CD1c-positive myeloid dendritic cell (primary cell): ENCODE measurements at regions not wholly inside any gene's neighbourhood (a gene's known extent, or its start where the extent isn't known, plus 50 kb on each side); places are given as distances from the start of the nearest gene placed in this dataset.

Experiments used
- DNase-seq: peaks from one replicate; pipeline ENCODE4 v3.0.0-alpha.2; 2016; ENCODE audit errors: extremely low spot score

GRCh38 chr9:21564175-21564574, 82.1 kb upstream of the IFNE start:
- no peak for DNase-seq

DNA sequence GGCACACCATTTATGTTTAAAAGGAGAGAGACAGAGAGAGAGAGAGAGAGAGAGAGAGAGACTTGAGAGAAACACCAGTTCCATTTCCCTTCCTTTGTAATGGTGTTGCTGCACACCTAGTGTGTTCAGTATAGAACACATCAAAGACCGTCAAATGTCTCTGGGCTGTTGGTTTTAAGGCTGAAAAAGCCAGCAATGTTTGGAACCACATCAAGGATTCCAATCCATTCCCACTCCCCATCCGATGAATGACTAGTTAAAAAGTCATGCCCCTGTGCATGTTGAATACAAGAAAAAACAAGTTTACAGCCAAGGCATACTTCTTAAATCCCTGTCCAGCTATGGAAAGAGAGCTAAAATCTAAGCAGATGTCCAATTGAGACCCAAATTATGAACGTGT, 83.0 kb upstream of the IFNE start:
- DNase-seq, result no peak

DNA sequence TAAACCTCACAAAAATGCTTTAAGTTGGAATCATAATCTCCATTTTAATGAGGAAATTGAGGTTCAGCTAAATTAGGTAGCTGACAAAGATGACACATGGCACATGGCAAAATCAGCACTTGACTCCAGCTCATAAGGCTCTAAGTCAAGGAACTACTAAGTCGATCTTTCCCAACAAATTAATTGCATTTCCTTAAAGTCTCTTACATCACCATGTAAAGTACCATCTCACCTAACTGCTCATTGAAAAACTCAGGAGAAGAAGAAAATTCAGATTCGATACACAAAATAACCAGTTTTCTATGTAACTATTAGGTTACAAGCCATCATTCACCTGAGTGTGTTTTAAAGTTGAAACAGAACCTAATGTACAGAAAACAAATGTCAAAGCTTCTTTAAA, 85.8 kb upstream of the IFNE start:
- no peak for DNase-seq

- no peak for DNase-seq
Measured at GRCh38 chr9:21568484-21568883, 86.4 kb upstream of the IFNE start.

- DNase-seq, result no peak
Measured at GRCh38 chr9:21569721-21570120, 87.6 kb upstream of the IFNE start.

DNA sequence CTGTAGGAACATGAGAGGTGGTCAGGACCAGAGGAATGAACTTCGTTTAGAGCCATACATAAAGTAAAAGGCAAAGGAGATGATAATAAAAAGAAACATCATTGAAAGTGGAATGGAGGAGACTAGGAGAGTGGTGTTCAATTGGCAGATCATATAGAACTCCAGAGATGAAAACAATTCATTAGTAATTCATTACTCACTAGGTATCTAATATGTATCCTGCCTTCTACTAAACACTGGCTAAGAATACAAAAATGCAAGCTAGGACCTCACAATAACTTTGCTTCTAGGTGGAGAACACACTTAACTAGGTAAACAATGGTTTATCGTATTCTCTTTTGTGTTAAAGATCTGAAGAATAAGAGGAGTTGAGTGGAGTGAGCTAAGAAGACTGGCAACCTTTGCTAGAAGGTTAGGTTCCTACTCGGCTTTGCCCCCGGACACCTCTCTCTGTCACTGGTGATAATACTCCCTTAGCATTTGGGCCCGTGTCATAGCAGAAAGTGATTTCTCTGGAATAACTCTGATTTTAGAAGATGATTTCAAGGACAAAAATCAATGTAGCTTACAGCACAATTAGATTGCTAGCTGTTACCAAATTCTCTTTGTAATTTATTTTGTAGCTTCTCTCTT, 88.6 kb upstream of the IFNE start:
- DNase-seq, result no peak

GRCh38 chr9:21574261-21574660, 92.1 kb upstream of the IFNE start:
- no peak for DNase-seq

DNA sequence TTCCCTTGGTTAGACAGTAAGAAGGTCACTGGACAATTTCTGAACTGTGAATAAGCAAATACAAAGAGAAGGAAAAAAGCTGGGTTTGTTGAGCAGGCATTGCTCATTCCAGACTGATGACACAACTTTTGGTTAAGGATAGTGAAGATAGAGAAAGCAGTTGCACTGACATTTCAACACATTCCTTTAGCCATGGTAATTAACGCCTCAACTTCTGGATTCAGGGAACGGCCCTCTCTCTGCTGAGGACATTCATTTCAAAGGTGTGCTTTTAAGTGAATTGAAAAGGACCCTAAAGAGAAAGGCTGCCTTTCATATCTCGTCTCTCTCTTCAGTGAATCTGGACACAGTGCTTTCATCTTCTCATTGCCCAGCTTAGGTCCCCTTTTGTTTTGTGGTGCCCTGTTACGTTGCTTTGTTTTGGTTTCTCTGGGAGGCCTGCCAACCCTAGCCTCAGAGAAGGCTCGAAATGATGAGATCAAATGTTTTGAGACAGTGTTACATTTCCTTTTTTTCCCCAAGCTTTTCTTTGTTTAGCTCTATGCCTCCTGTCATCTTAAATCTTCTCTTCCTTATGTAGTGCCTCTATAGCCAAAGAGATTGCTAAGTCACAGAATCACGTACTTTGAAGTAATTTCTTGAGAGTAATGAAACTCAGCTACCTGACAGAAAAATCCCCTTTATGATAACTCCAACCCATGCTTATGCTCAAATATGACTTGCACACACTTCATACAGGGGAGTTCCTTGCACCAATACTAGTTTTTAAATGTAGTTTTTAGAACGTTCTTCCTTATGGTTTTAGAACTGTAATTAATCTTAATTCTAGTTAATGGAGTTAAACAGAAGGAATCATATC, 94.4 kb upstream of the IFNE start:
- no peak for DNase-seq

GRCh38 chr9:21579247-21579671, 97.1 kb upstream of the IFNE start:
- peak; percentile 31 for DNase-seq

DNA sequence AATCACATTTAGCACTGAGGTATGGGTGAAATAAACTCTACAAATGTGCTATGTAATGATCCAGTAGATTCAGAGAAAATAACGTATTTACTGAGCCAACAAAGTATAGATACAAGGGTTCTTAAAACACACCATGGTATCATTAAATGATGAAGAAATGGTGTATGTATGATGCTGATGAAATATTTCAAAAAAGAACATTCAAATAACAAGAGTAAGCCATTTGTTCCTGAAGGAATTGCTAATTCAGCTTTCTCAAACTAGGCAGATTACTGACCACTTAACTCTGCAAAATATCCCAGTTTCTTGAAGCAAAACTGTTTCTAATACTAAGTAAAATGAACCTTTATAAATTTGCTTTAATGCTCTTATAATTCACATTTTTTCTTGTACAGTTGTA, 97.6 kb upstream of the IFNE start:
- no peak for DNase-seq

- no peak for DNase-seq
Measured at GRCh38 chr9:21580636-21581378, 98.7 kb upstream of the IFNE start.

DNA sequence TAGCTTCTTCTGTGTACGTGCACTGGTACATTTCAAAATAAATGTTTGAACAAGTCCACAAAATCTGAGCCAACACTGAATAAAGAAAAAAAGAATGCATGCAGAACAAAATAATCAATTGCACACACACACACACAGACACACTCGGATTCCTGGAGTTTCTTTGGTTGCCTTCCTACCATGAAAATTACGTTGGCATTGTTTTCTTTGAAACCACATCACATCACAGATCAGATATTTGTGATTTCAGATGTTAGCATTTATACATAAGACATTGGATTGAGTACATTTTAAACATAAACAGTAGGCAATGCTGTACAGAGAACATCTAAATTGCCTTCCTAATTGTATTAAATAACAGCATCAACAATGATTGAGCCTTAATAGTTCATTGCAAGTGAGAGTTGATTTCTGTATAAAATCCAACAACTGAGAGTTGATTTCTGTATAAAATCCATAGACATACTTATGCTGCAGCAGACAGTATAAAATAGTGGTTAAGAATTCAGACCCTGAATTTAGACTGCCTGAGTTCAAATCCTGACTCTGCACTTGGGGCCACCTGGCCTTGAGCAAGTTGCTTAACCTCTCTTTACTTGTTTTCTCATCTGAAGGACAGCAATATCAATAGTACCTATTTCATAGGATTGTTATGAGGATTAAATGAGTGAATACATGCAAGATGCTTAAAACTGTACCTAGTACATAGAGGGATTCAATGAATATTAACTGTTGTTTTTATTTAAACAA, 101.7 kb upstream of the IFNE start:
- DNase-seq, result no peak

DNA sequence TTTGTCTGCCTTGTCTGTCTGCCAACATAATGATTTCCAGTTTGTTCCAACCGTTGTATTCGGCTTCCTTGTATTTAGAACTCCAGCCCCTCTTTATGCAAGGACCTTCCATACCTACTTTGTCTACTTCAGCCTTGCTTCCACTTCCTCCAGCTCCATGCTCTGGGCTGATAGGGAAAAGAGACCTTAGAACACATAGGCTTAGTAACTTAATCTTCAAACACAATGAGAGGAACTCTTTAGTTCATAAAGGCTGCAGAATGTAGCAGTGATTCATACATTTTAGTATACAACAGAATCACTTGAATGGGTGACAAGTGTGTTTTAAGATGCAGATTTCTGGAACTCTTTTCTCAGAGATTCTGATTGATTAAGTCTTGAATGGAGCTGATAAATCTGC, 102.8 kb upstream of the IFNE start:
- no peak for DNase-seq

GRCh38 chr9:21585756-21586752, 103.9 kb upstream of the IFNE start:
- no peak for DNase-seq

GRCh38 chr9:21589344-21590056, 107.4 kb upstream of the IFNE start:
- DNase-seq, result no peak

DNA sequence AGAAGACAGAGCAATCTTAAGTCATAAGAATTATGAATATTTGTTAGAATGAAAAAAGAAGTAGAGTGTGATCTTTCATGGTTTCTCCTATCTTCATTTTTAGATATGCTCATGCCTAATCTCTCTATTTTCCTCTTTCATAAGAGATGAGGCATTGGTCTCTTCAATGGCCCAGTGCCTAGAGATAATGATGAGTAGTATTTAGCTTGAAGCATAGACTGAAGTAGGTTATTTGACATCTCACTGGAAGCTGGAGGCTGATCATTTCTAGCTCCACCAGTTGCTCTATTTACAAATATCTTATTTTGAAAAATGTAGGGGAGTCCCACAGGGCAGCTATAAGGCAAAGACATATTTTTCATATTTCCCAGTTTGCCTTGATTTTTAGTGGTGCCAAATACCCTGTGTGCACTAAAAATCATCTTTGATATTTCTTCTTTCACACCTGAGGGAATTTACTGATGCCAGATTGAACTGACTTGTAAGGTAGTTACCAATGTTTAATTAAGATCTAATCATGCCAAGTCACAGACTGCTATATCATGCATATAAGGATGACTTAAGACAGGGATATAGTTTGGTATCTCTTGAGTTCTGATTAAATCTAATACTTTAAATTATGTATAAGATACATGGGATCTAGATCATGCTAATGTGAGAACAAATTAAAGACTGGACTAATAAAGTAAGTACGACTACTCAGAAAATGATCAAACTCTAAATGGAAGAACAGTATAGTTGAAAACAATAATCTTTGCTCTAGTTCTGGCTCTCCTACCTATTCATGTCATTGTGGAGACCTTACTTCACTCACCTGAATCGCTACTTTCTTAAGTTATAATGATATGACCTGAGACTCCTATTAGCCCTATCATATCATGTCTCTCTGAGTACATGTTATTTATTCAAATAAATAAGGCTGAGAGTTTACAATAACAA, 108.2 kb upstream of the IFNE start:
- DNase-seq, result no peak

DNA sequence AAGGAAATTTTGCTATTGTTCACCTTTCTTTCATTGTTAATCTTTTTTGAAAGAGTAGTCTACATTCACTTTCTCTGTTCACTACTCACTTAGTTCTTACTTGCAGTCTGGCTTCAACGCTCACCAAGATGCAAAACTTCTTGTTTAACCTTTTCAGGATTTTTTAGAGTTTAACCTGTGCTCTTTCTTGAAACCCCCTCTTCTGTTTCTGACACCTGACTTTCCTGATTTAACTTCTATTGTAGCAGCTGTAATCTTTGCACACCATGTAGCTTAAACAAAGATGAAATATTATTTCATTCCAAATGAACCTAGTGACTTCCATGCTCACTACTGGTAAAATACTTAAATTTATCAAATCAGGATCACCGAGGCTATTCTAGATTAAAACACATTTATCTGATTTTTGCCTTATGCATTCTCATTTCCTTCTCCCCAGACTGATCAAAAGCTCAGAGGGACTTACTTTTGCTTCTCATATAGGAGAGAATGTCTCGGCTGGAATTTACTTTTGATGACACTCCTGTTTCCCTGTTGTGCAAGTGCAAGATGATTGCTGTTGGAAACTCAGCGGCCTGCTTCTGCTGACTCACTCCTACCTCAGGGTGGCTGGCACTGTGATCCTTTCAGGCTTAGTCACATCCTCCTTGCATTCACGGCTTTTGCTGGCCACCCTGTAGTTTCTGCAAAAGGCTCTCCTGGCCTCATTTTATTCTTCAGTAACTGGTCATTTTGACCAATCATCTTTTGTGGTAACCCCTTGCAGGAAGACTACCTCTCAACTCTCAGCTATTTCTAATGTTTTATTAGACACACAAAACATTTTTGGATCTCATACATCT, 109.3 kb upstream of the IFNE start:
- DNase-seq, result peak; percentile 31

DNA sequence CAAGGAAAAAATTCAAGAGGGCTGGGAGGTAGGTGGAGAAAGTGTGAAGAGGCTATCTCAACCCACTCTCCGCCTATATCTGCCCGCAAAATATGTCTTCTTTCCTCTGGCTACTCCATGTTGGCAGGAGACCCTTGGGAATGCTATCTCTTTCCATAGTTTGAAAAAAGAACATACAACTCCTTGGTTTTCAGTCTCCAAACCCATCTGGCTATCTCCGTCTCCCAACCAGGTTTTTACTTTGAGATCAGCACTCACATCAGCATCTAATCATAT, 109.9 kb upstream of the IFNE start:
- DNase-seq, result no peak
